ENCODE measurements at regions not wholly inside any gene's neighbourhood (a gene's known extent, or its start where the extent isn't known, plus 50 kb on each side); places are given as distances from the start of the nearest gene placed in this dataset.
"Not testable (repeated sequence)": the region's sequence is repeated elsewhere in the genome, so short reads cannot be mapped to it uniquely, and the experiment has no call there.

- Histone ChIP-seq H3K27me3 (ENCODE audit: control insufficient read depth in 3 of 3, insufficient read depth in 3 of 3, low read length in 3 of 3) (no peaks in the 10 kb centered on the region), H3K27ac (ENCODE audit: low read depth in 1 of 3, low read length in 2 of 3) (no peak overlapping the region), H3K36me3 (ENCODE audit: control insufficient read depth in 3 of 3, insufficient read depth in 2 of 3, low read depth in 1 of 3, low read length in 3 of 3) (no peaks in the 10 kb centered on the region), H3K9me3 (ENCODE audit: control insufficient read depth in 2 of 2, insufficient read depth in 1 of 2, low read depth in 1 of 2, low read length in 1 of 2) (no peaks in the 10 kb centered on the region), H3K4me1 (ENCODE audit: control insufficient read depth in 3 of 3, insufficient read depth in 2 of 3, low read depth in 1 of 3, low read length in 2 of 3) (no peaks in the 10 kb centered on the region), H3K4me3 (ENCODE audit: low read depth in 1 of 3, low read length in 3 of 3) (no peak overlapping the region)
- 76 to 94% (median 94%) methylated on average over 1 of the region's 1 CpG for WGBS, 3 donors
- FAIRE-seq, result no peak
- DNase-seq, result no peak
Observed at GRCh38 chr1:173388352-173388751, 88.8 kb upstream of the PRDX6 start.

GRCh38 chr1:173392895-173393658 is 84.1 kb upstream of the PRDX6 start:
- H3K9me3 ChIP-seq (ENCODE audit: control insufficient read depth in 2 of 2, insufficient read depth in 1 of 2, low read depth in 1 of 2, low read length in 1 of 2), result peaks cover 0 to 3% of the 10 kb centered on the region in 2 donors
- no peaks in the 10 kb centered on the region for H3K4me1 ChIP-seq (ENCODE audit: control insufficient read depth in 3 of 3, insufficient read depth in 2 of 3, low read depth in 1 of 3, low read length in 2 of 3)
- H3K27me3 ChIP-seq (ENCODE audit: control insufficient read depth in 3 of 3, insufficient read depth in 3 of 3, low read length in 3 of 3), result no peaks in the 10 kb centered on the region
- WGBS, 3 donors, result 79 to 84% (median 83%) methylated on average over 8 of the region's 8 CpGs
- no peak for FAIRE-seq
- DNase-seq, result no peak
- no peaks in the 10 kb centered on the region for H3K36me3 ChIP-seq (ENCODE audit: control insufficient read depth in 3 of 3, insufficient read depth in 2 of 3, low read depth in 1 of 3, low read length in 3 of 3)
- no peak overlapping the region for H3K27ac ChIP-seq (ENCODE audit: low read depth in 1 of 3, low read length in 2 of 3)
- H3K4me3 ChIP-seq (ENCODE audit: low read depth in 1 of 3, low read length in 3 of 3), result no peak overlapping the region

- FAIRE-seq, result no peak
- no peaks in the 10 kb centered on the region for H3K27me3 ChIP-seq (ENCODE audit: control insufficient read depth in 3 of 3, insufficient read depth in 3 of 3, low read length in 3 of 3)
- peaks cover 0 to 3% of the 10 kb centered on the region in 2 donors for H3K9me3 ChIP-seq (ENCODE audit: control insufficient read depth in 2 of 2, insufficient read depth in 1 of 2, low read depth in 1 of 2, low read length in 1 of 2)
- DNase-seq, result no peak
- no peak overlapping the region for H3K27ac ChIP-seq (ENCODE audit: low read depth in 1 of 3, low read length in 2 of 3)
- H3K36me3 ChIP-seq (ENCODE audit: control insufficient read depth in 3 of 3, insufficient read depth in 2 of 3, low read depth in 1 of 3, low read length in 3 of 3), result no peaks in the 10 kb centered on the region
- H3K4me1 ChIP-seq (ENCODE audit: control insufficient read depth in 3 of 3, insufficient read depth in 2 of 3, low read depth in 1 of 3, low read length in 2 of 3), result no peaks in the 10 kb centered on the region
- H3K4me3 ChIP-seq (ENCODE audit: low read depth in 1 of 3, low read length in 3 of 3), result no peak overlapping the region
- 69 to 93% (median 91%) methylated on average over 1 of the region's 1 CpG for WGBS, 3 donors
Observed at GRCh38 chr1:173393659-173394000, 83.5 kb upstream of the PRDX6 start.

- H3K9me3 ChIP-seq (ENCODE audit: control insufficient read depth in 2 of 2, insufficient read depth in 1 of 2, low read depth in 1 of 2, low read length in 1 of 2); H3K27me3 ChIP-seq (ENCODE audit: control insufficient read depth in 3 of 3, insufficient read depth in 3 of 3, low read length in 3 of 3); FAIRE-seq; H3K27ac ChIP-seq (ENCODE audit: low read depth in 1 of 3, low read length in 2 of 3); H3K36me3 ChIP-seq (ENCODE audit: control insufficient read depth in 3 of 3, insufficient read depth in 2 of 3, low read depth in 1 of 3, low read length in 3 of 3); H3K4me3 ChIP-seq (ENCODE audit: low read depth in 1 of 3, low read length in 3 of 3); H3K4me1 ChIP-seq (ENCODE audit: control insufficient read depth in 3 of 3, insufficient read depth in 2 of 3, low read depth in 1 of 3, low read length in 2 of 3); DNase-seq: not testable (repeated sequence)
Observed at GRCh38 chr1:173394813-173395212, 82.3 kb upstream of the PRDX6 start.

DNA sequence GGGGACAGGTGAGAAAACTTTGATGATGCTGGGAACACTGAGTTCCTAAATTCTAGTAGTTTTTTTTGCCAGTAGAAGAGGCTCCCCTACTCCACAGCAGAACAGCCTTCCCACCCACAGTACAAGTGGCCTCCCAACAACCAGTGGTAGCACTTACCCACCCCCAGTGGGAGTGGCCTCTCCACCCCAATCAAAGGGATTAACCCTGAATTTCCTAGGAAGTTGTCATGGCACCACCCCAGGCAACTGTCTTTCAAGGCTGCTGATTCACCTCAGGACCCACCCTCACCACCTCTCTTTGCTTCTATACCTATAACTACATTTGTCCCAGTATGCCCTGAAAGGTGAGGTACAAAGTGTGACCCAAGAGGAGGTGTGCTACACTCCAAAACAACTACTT is 81.4 kb upstream of the PRDX6 start:
- Histone ChIP-seq H3K9me3 (ENCODE audit: control insufficient read depth in 2 of 2, insufficient read depth in 1 of 2, low read depth in 1 of 2, low read length in 1 of 2) (peaks cover 0 to 3% of the 10 kb centered on the region in 2 donors), H3K4me3 (ENCODE audit: low read depth in 1 of 3, low read length in 3 of 3) (no peak overlapping the region), H3K4me1 (ENCODE audit: control insufficient read depth in 3 of 3, insufficient read depth in 2 of 3, low read depth in 1 of 3, low read length in 2 of 3) (no peaks in the 10 kb centered on the region), H3K27me3 (ENCODE audit: control insufficient read depth in 3 of 3, insufficient read depth in 3 of 3, low read length in 3 of 3) (no peaks in the 10 kb centered on the region), H3K36me3 (ENCODE audit: control insufficient read depth in 3 of 3, insufficient read depth in 2 of 3, low read depth in 1 of 3, low read length in 3 of 3) (no peaks in the 10 kb centered on the region), H3K27ac (ENCODE audit: low read depth in 1 of 3, low read length in 2 of 3) (no peak overlapping the region)
- no peak for FAIRE-seq
- no peak for DNase-seq

DNA sequence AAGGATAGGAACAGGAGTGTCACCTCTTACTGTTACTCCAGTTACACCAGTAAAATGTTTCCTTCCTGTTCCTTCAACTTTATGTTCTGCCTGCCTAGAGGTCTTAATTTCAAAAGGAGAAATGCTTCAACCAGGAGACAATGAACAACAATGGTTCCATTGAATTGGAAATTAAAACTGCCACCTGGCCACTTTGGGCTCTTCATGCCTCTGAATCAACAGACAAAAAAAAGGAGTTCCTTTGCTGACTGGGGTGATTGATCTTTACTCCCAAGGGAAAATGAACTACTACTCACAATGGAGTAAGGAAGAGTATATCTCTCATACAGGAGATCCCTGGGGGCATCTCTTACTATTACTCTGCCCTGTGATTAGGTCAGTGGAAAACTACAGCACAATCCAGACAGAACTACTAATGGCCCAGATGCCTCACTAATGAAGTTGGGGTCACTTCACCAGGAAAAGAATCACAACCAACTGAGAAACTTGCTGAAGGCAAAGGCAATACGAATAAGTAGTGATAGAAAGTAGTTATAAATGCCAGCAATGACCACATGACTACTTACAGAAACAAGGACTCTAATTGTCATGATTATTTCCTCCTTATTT is 76.6 kb upstream of the PRDX6 start:
- Histone ChIP-seq H3K4me1 (ENCODE audit: control insufficient read depth in 3 of 3, insufficient read depth in 2 of 3, low read depth in 1 of 3, low read length in 2 of 3) (no peaks in the 10 kb centered on the region), H3K9me3 (ENCODE audit: control insufficient read depth in 2 of 2, insufficient read depth in 1 of 2, low read depth in 1 of 2, low read length in 1 of 2) (peaks cover 0 to 3% of the 10 kb centered on the region in 2 donors), H3K36me3 (ENCODE audit: control insufficient read depth in 3 of 3, insufficient read depth in 2 of 3, low read depth in 1 of 3, low read length in 3 of 3) (no peaks in the 10 kb centered on the region), H3K4me3 (ENCODE audit: low read depth in 1 of 3, low read length in 3 of 3) (no peak overlapping the region), H3K27ac (ENCODE audit: low read depth in 1 of 3, low read length in 2 of 3) (no peak overlapping the region), H3K27me3 (ENCODE audit: control insufficient read depth in 3 of 3, insufficient read depth in 3 of 3, low read length in 3 of 3) (no peaks in the 10 kb centered on the region)
- DNase-seq (no peak), FAIRE-seq (no peak)
- WGBS, 3 donors, result 48 to 70% (median 50%) methylated on average over 1 of the region's 1 CpG

GRCh38 chr1:173403996-173404395 is 73.1 kb upstream of the PRDX6 start:
- DNase-seq, result no peak
- Histone ChIP-seq H3K9me3 (ENCODE audit: control insufficient read depth in 2 of 2, insufficient read depth in 1 of 2, low read depth in 1 of 2, low read length in 1 of 2) (no peaks in the 10 kb centered on the region), H3K27ac (ENCODE audit: low read depth in 1 of 3, low read length in 2 of 3) (no peak overlapping the region), H3K36me3 (ENCODE audit: control insufficient read depth in 3 of 3, insufficient read depth in 2 of 3, low read depth in 1 of 3, low read length in 3 of 3) (peaks cover 0 to 3% (median 0%) of the 10 kb centered on the region in 3 donors), H3K27me3 (ENCODE audit: control insufficient read depth in 3 of 3, insufficient read depth in 3 of 3, low read length in 3 of 3) (no peaks in the 10 kb centered on the region), H3K4me3 (ENCODE audit: low read depth in 1 of 3, low read length in 3 of 3) (no peak overlapping the region), H3K4me1 (ENCODE audit: control insufficient read depth in 3 of 3, insufficient read depth in 2 of 3, low read depth in 1 of 3, low read length in 2 of 3) (no peaks in the 10 kb centered on the region)
- WGBS, 3 donors, result 91 to 95% (median 92%) methylated on average over 3 of the region's 3 CpGs
- no peak for FAIRE-seq

DNA sequence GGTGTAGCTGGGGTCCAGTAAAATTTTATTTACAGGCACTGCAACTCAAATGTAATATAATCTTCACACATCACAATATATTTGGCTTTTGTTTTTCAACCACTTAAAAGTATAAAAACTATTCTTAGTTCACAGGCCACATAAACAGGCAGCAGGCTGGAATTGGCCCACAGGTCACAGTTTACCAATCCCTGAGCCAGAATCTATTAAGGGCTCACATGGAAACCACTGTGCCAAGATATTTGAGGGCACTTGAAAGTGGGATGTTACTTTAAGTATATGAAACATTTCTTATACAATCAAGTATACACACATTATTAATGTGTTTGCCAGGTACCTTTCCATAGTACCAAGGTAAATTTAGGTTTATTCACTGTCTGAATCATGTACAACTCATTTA is 71.9 kb upstream of the PRDX6 start:
- no peaks in the 10 kb centered on the region for H3K27me3 ChIP-seq (ENCODE audit: control insufficient read depth in 3 of 3, insufficient read depth in 3 of 3, low read length in 3 of 3)
- H3K4me3 ChIP-seq (ENCODE audit: low read depth in 1 of 3, low read length in 3 of 3), result no peak overlapping the region
- no peaks in the 10 kb centered on the region for H3K9me3 ChIP-seq (ENCODE audit: control insufficient read depth in 2 of 2, insufficient read depth in 1 of 2, low read depth in 1 of 2, low read length in 1 of 2)
- no peaks in the 10 kb centered on the region for H3K4me1 ChIP-seq (ENCODE audit: control insufficient read depth in 3 of 3, insufficient read depth in 2 of 3, low read depth in 1 of 3, low read length in 2 of 3)
- H3K27ac ChIP-seq (ENCODE audit: low read depth in 1 of 3, low read length in 2 of 3), result no peak overlapping the region
- peaks cover 0 to 3% (median 0%) of the 10 kb centered on the region in 3 donors for H3K36me3 ChIP-seq (ENCODE audit: control insufficient read depth in 3 of 3, insufficient read depth in 2 of 3, low read depth in 1 of 3, low read length in 3 of 3)
- DNase-seq, result no peak
- no peak for FAIRE-seq

GRCh38 chr1:173405834-173406233 is 71.3 kb upstream of the PRDX6 start:
- no peak for FAIRE-seq

More at GRCh38 chr1:173405834-173406233, 71.3 kb upstream of the PRDX6 start:
- peaks cover 0 to 3% (median 0%) of the 10 kb centered on the region in 3 donors for H3K36me3 ChIP-seq (ENCODE audit: control insufficient read depth in 3 of 3, insufficient read depth in 2 of 3, low read depth in 1 of 3, low read length in 3 of 3)
- no peak overlapping the region for H3K4me3 ChIP-seq (ENCODE audit: low read depth in 1 of 3, low read length in 3 of 3)
- H3K9me3 ChIP-seq (ENCODE audit: control insufficient read depth in 2 of 2, insufficient read depth in 1 of 2, low read depth in 1 of 2, low read length in 1 of 2), result no peaks in the 10 kb centered on the region
- WGBS, 3 donors, result 75 to 80% (median 80%) methylated on average over 3 of the region's 3 CpGs
- DNase-seq, result no peak
- no peaks in the 10 kb centered on the region for H3K4me1 ChIP-seq (ENCODE audit: control insufficient read depth in 3 of 3, insufficient read depth in 2 of 3, low read depth in 1 of 3, low read length in 2 of 3)
- no peak overlapping the region for H3K27ac ChIP-seq (ENCODE audit: low read depth in 1 of 3, low read length in 2 of 3)
- no peaks in the 10 kb centered on the region for H3K27me3 ChIP-seq (ENCODE audit: control insufficient read depth in 3 of 3, insufficient read depth in 3 of 3, low read length in 3 of 3)

All from small intestine (tissue), 7 donors.